NCI-H226 (cell line): ENCODE measurements at regions not wholly inside any gene's neighbourhood (a gene's known extent, or its start where the extent isn't known, plus 50 kb on each side); places are given as distances from the start of the nearest gene placed in this dataset.

Source experiments
- DNase-seq: peaks from one replicate; pipeline ENCODE4 v3.0.0-alpha.2; 2015

DNA sequence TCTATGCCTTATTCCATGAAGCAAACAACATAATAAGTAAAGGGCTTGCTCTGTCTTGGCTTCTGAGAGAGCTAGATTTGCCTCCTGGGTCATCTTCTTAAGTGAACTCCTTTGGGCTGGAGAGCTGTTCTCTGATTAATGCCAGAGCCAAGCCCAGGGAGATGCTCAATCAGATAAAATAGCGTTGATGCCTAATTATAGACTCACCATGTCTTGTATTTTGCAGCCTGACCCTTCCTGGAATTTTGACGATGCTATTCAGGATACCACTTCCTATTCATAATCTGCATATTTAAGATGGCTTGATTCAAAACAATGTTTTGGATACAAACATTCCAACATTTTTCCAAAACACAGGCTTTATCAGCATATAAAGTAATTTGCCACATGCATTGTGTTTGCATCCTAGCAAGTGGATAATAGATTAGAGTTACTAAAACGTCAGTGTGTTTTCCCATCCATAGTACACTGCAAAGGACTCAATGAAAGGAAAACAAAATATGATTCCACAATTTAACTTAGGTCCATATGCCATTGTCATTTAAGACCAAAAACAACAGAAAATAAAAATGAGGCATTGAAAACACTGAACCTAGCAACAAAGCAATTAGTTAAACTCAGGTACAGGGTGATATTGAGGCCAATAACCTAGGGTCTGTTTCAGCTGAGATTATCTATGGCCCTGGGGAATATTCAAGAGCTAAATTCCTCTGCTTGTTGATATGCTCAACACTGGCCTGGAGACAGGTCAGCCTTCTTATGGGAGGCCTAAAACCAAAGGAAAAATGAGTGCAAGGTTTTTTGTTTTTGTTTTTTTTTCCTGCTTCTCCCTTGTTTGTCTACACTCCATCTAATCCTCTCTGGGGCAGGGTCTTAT is 184.2 kb upstream of the FOXN3 start:
- no peak for DNase-seq

GRCh38 chr14:89600029-89600428 is 183.0 kb upstream of the FOXN3 start:
- DNase-seq = no peak

- no peak for DNase-seq
These were observed 181.6 kb upstream of the FOXN3 start for GRCh38 chr14:89598548-89599186.

DNA sequence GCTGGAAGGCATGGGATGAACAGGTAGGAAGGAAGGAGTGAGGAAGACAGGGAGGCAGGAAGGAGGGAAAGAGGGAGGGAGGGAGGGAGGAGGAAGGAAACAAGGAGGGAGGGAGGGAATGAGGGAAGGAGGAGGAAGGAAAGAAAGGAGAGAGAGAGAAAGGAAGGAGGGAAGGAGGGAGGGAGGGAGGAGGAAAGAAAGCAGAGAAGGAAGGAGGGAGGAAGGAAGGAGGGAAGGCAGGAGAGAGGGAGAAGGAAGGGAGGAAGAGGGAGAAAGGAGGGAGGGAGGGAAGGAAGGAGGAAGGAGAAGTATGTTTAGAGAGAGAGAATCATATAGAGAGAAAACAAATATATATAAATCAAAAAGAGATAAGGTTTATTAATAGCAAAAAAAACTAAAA is 175.9 kb upstream of the FOXN3 start:
- no peak for DNase-seq

- no peak for DNase-seq
These were observed 172.5 kb upstream of the FOXN3 start for GRCh38 chr14:89589400-89590118.

GRCh38 chr14:89588840-89589296 is 171.8 kb upstream of the FOXN3 start:
- no peak for DNase-seq

DNA sequence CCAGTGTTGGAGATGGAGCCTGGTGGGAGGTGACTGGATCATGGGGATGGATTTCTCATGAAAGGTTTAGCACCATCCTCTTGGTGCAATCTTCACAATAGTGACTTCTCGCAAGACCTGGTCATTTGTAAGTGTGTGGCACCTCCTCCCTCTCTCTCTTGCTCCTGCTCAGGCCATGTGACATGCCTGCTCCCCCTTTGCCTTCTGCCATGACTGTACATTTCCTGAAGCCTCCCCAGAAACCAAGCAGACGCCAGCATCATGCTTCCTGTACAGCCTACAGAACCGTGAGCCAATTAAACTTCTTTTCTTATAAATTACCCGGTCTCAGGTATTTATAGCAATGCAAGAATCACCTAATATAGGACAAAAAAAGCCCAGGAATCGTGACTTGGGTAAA is 171.0 kb upstream of the FOXN3 start:
- no peak for DNase-seq

DNA sequence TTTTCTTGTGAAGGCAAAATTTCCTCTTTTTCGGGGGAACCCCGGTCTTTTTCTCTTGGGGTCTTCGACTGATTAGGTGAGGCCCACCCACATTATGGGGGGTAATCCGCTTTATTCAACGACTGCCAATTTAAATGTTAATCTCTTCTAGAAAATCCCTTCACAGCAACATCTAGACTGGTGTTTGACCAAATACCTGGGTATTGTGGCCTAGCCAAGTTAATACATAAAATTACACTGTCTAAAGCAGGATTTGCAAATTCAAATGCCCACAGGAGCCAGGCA is 170.0 kb upstream of the FOXN3 start:
- DNase-seq = no peak

- DNase-seq = no peak
These were observed 169.5 kb upstream of the FOXN3 start for GRCh38 chr14:89586258-89587135.

DNA sequence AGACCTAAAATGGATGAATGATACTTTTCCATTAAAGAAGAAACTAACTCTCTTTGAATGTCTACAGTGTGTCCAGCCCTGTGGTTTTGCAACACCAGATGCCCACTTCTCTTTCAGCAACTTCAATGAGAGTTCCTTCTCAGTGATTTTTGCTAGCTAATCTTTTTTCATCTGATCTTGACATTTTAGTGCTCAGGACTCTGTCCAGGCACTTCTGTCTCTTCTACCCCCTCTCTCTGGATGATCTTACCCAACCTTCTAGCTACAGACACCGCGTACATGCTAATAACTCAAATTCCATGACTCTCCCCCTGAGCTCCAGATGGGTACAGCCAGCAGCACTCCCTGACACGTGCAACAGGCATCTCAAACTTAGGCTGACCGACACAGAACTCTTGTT is 161.1 kb upstream of the FOXN3 start:
- no peak for DNase-seq

DNA sequence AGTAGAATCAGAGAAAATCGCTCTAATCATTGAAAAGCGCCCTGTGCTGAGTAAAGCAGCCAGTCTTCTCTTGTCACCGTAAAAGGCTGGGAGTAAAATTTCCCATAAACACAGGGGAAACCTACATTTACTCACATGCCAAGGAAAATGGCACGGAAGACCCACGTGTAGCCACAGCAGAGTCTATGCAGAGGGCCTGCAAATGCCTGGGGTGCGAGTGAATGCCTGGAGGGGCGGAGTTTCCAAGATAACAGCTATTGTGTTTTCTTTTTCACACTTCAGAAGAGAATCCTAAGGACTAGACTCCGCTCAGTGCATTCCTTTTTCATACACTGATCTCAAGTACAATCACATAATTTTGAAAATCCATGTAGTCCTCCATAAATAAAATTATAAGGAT is 159.9 kb upstream of the FOXN3 start:
- DNase-seq = no peak

GRCh38 chr14:89576145-89576927 is 159.3 kb upstream of the FOXN3 start:
- DNase-seq = no peak

DNA sequence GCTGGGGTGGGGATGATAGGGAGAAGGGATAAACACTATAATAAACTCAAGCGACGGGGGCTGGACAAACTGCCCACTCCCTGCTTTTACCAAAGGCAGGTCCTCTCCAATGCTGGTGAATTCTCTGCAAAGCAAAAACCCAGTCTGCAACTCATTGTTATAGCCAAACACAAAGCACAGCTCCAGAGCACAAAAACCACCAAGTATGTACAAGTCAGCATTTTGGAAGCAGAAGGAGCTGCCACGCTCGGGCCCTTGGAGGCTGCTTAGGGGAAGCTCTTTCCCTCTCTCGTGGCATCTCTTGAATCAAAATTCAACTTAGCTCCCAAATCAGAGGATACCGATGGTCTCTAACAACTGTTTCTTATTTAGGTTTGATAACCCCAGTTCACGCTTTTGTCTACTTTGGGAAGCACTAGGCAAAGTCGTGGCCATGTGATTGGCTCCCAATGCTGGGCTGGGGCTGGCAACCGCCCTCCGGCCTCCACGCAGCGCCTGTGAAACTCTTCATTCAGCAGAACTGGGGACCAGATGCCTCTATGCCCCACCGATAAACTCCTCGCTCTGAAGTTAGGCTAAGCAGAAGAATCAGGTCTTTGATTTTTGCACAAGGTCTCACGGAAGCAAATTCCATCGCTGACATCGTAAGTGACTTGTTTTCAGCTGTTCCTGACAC is 158.5 kb upstream of the FOXN3 start:
- no peak for DNase-seq

- DNase-seq = no peak
These were observed 157.4 kb upstream of the FOXN3 start for GRCh38 chr14:89574420-89574819.

DNA sequence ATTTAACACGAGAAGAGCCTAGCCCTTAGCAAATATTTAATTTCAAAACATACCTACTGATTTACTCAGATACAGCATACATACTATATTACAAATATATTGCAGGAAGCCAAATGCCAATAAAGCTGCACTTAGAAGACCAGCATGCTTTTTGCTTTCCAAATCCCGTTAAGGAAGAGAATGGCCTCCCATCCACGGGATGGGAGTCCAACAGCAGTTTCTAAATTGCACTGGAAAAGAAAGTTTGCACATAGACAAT is 156.3 kb upstream of the FOXN3 start:
- no peak for DNase-seq

DNA sequence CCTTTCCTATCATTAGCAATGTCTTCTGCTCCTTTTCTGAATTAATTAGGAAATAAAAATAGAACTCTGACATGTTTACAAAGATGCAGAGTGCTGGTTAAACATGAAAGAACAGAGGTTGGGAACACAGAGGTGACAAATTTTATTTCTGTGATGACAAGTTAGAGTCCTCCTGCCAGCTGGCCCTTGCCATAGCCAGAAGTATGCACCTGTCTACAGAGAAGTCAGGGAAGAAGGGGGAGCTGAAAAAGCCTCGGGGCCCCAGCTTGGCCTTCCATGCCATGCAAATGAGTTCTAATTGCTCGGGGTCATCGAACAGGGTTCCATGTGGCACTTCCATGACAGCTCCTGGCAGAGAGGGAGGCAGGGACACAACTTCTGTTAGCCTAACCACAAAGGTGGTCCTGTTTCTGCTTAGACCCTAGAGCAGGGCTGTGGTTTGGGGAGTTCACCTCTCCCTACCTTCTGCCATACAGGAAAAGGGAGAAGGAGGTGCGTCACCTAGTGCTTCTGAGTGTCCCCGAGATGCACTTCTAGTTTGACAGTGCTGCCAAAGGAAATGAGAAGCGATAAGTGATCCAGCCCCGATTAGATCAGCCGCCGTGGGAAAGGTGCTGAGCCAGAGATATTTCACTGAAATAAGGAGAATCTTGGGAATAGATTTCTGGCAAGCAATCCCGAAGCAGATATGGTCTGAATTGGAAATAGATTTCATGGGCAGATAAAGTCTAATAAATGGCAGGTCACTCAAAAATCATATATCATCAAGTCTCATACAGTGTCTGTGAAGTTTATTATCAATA is 155.8 kb upstream of the FOXN3 start:
- no peak for DNase-seq

DNA sequence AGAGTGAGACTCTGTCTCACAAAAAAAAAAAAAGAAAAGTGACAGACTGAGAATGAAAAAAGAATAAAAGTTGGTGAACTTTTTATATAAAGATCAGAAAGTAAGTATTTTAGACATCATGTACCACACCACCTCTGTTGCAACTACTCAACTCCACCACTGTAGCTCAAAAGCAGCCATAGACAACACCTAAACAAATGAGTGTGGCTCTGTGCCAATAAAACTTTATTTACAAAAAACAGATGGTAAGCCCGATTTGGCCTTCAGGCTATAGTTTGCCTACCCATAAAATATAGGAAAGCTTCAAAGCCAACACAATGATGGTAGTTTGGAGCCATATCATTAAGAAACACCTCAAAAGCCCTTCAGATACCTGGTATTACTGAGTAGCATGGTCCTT is 154.5 kb upstream of the FOXN3 start:
- no peak for DNase-seq

DNA sequence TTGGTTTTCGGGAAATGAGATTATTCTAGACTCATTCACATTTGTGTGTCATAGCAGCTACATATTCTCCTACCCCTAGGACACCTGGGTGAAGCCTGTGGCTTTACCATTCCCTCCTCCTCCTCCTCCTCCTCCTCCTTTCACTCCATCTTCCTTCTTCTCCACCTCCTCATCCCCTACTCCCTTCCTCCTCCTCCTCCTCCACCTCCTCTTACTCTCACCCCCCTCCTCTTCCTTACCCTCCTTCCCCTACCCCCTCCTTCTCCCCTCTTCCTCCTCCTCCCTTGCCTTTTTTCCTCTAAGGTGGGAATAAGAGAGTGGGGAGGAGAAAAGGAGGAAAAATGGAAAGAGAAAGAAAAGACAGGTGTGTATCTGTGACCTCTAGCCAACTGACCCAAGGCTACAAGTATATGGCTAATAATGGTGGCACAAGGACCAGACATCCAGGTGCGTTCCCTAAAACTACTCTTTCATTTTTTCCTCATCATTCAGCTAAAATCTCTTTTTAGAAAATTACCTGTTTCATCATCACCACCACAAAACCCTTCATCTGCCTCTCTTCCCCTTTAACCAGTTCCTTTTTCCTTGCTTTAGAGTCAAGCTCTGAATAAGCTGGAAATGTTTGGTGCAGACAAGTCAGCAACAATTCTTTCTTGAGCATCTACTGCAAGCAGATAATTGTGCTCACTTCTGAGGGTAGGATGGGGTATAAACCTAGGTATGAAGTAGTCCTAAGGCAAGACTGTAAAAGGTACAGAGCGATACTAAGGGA is 149.8 kb upstream of the FOXN3 start:
- no peak for DNase-seq

GRCh38 chr14:89566180-89566579 is 149.1 kb upstream of the FOXN3 start:
- no peak for DNase-seq

DNA sequence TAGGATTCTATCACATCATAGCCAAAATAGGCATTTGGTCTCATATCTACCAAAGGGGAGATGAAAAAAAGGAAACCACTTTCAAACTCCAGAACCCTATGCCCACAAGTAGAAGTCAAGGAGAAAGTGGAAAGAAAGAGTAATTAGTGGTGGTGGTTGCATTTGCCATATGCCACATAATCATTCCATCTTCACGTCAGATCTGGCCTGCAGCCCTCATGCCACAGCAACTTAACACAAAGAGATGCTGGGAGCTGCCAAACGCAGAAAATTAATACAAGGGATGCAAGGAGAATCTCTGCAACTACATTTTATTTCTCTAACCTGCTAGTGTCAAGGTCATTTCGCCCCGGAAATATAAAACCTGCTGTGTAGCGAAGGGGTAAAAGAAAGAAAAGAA is 148.6 kb upstream of the FOXN3 start:
- no peak for DNase-seq
